K562 (cell line): ENCODE measurements at regions not wholly inside any gene's neighbourhood (a gene's known extent, or its start where the extent isn't known, plus 50 kb on each side); places are given as distances from the start of the nearest gene placed in this dataset.

Experiments
- EGR1 ChIP-seq: fragments of 450-650 bp; conservative IDR thresholded peaks from 2 replicates; pipeline ENCODE4 v1.6.1; 2017; ENCODE audit warnings: mild to moderate bottlenecking
- EZH2 ChIP-seq: IDR thresholded peaks from 2 replicates; pipeline ENCODE4 v1.6.1; 2012; ENCODE audit warnings: low read depth, mild to moderate bottlenecking, inconsistent platforms, low read length, borderline replicate concordance
- GATA2 ChIP-seq: sonication (generic); formaldehyde crosslinking; IDR thresholded peaks from 2 replicates; pipeline ENCODE4 v1.4.0; 2020; ENCODE audit warnings: mild to moderate bottlenecking, missing genetic modification reagents
- MAFK ChIP-seq: IDR thresholded peaks from 2 replicates; pipeline ENCODE4 v1.6.1; 2011; ENCODE audit warnings: low read length, improper control_type of control experiment
- POLR2A ChIP-seq: fragments of 450-650 bp; conservative IDR thresholded peaks from 2 replicates; pipeline ENCODE4 v1.6.1; 2016
- ZNF24 ChIP-seq: fragments of 450-650 bp; IDR thresholded peaks from 2 replicates; pipeline ENCODE4 v1.6.1; 2016
- ZNF431 ChIP-seq: sonication (generic); formaldehyde crosslinking; IDR thresholded peaks from 2 replicates; pipeline ENCODE4 v1.8.0; 2022; ENCODE audit warnings: mild to moderate bottlenecking, missing genetic modification reagents
- TF ChIP-seq, protein P1 (sequence below), 2 experiments: fragments of 450-650 bp; formaldehyde crosslinking in 1 of 2; IDR thresholded peaks; 2 replicates each; pipeline versions ENCODE4 v1.4.0 to v1.6.1; 2014 to 2020; ENCODE audit warnings: mild to moderate bottlenecking in 2 of 2, borderline replicate concordance in 1 of 2, low read depth in 1 of 2

DNA sequence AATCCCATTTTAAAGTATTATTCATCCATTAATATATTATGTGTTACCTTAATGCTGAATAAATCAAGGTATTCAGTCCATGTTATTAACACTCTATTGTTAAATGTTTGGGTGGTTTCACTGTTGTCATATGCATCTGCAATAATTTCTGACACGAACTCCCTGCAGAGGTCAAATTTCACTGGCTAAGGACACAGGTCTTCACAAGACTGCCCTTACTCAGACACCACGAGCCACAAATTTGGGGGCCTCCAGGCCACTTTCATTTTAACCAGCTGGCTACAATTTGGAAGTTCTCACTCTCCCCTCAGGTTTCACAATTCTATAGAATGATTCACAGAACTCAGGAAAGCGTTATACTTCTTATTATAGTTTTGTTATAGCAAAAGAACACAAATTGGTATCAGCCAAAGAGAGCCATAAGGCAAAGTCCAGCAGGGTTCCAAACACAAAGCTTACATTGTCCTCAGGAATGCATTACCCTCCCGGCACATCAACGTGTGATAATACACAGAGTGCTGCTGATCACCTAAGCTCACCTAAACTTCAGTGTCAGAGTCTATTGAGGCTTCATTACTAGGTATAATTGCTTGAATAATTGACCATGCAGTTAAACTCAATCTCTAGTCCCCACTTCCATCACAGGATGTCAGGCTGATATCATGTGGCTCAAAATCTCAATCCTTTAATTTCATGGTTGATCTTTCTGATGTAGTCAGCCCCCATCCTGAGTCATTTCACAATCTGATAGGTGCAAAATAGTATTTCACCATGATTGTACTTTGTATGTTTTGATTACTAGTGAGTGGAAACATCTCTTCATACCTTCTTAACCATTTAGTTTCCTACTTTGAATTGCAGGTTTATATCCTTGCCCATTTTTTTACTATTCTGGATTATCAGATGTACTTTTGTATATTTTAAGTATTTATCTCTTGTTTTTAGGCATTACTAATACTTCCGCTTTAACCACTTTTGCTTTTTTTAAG, 441.4 kb upstream of the AGTR1 start:
- TF ChIP-seq EZH2 (no peak), GATA2 (CRISPR knock-in tag) (no peak), ZNF431 (CRISPR knock-in tag) (no peak), ZNF24 (no peak), EGR1 (no peak), MAFK (no peak), POLR2A (no peak)
- TF ChIP-seq, protein P1, sequence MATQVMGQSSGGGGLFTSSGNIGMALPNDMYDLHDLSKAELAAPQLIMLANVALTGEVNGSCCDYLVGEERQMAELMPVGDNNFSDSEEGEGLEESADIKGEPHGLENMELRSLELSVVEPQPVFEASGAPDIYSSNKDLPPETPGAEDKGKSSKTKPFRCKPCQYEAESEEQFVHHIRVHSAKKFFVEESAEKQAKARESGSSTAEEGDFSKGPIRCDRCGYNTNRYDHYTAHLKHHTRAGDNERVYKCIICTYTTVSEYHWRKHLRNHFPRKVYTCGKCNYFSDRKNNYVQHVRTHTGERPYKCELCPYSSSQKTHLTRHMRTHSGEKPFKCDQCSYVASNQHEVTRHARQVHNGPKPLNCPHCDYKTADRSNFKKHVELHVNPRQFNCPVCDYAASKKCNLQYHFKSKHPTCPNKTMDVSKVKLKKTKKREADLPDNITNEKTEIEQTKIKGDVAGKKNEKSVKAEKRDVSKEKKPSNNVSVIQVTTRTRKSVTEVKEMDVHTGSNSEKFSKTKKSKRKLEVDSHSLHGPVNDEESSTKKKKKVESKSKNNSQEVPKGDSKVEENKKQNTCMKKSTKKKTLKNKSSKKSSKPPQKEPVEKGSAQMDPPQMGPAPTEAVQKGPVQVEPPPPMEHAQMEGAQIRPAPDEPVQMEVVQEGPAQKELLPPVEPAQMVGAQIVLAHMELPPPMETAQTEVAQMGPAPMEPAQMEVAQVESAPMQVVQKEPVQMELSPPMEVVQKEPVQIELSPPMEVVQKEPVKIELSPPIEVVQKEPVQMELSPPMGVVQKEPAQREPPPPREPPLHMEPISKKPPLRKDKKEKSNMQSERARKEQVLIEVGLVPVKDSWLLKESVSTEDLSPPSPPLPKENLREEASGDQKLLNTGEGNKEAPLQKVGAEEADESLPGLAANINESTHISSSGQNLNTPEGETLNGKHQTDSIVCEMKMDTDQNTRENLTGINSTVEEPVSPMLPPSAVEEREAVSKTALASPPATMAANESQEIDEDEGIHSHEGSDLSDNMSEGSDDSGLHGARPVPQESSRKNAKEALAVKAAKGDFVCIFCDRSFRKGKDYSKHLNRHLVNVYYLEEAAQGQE (IDR thresholded peaks at IDR 0.05; ENCODE audit: borderline replicate concordance), result no peak
- TF ChIP-seq, protein P1 (CRISPR knock-in tag; IDR thresholded peaks at IDR 0.05; ENCODE audit: low read depth), result no peak
